Lower leg skin (tissue), 4 donors: ENCODE measurements at regions not wholly inside any gene's neighbourhood (a gene's known extent, or its start where the extent isn't known, plus 50 kb on each side); places are given as distances from the start of the nearest gene placed in this dataset.

Source experiments
- DNase-seq, 2 donors: peaks; one replicate each; pipeline ENCODE4 v3.0.0-alpha.2; 2019; ENCODE audit warnings: low spot score in 2 of 2
- H3K4me3 ChIP-seq: fragments of 200-600 bp; sonication (generic); 2 replicates; pipeline ENCODE4 v1.5.1; 2017; ENCODE audit warnings: mild to moderate bottlenecking, low read depth; ENCODE audit not compliant: poor library complexity, severe bottlenecking
- POLR2A ChIP-seq, 2 donors: fragments of 450-650 bp; IDR thresholded peaks; one replicate each; pipeline ENCODE4 v1.6.1; 2016 to 2017; ENCODE audit warnings: antibody characterized with exemption in 2 of 2, mild to moderate bottlenecking in 1 of 2, moderate library complexity in 1 of 2
- WGBS, 2 donors: methylation state at CpG; one replicate each; pipeline ENCODE4 v1.1.5; 2018; 5-methylcytosine and 5-hydroxymethylcytosine counted together
- intact Hi-C: fragments of 100-400 bp; cut with DNase I; formaldehyde crosslinking; loops from one replicate; pipeline ENCODE4 v1.15.0; 2023; ENCODE audit warnings: low total_unique reads
- TF ChIP-seq, protein P1 (sequence below), 3 donors: fragments of 450-650 bp; IDR thresholded peaks; one replicate each; pipeline ENCODE4 v1.5.1; 2016; ENCODE audit warnings: antibody characterized with exemption in 3 of 3, mild to moderate bottlenecking in 3 of 3, moderate library complexity in 2 of 3

- DNase-seq = no peak
- 80 to 86% methylated on average over 3 of the region's 3 CpGs for WGBS, 2 donors
- TF ChIP-seq, protein P1, sequence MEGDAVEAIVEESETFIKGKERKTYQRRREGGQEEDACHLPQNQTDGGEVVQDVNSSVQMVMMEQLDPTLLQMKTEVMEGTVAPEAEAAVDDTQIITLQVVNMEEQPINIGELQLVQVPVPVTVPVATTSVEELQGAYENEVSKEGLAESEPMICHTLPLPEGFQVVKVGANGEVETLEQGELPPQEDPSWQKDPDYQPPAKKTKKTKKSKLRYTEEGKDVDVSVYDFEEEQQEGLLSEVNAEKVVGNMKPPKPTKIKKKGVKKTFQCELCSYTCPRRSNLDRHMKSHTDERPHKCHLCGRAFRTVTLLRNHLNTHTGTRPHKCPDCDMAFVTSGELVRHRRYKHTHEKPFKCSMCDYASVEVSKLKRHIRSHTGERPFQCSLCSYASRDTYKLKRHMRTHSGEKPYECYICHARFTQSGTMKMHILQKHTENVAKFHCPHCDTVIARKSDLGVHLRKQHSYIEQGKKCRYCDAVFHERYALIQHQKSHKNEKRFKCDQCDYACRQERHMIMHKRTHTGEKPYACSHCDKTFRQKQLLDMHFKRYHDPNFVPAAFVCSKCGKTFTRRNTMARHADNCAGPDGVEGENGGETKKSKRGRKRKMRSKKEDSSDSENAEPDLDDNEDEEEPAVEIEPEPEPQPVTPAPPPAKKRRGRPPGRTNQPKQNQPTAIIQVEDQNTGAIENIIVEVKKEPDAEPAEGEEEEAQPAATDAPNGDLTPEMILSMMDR (IDR thresholded peaks at IDR 0.05) = no peak
- TF ChIP-seq POLR2A (IDR thresholded peaks at IDR 0.05) = no peak
- intact Hi-C loops = no loop called here
- H3K4me3 ChIP-seq = no peak overlapping the region
These were observed 2023.8 kb downstream of the LRRC4C start for GRCh38 chr11:39435641-39436040.

GRCh38 chr11:39434466-39434865 is 2025.0 kb downstream of the LRRC4C start:
- WGBS, 2 donors = 45 to 50% methylated on average over 1 of the region's 1 CpG
- no peak for DNase-seq
- no peak for TF ChIP-seq POLR2A (IDR thresholded peaks at IDR 0.05)
- TF ChIP-seq, protein P1 (IDR thresholded peaks at IDR 0.05) = no peak
- intact Hi-C loops = no loop called here
- H3K4me3 ChIP-seq = no peak overlapping the region

DNA sequence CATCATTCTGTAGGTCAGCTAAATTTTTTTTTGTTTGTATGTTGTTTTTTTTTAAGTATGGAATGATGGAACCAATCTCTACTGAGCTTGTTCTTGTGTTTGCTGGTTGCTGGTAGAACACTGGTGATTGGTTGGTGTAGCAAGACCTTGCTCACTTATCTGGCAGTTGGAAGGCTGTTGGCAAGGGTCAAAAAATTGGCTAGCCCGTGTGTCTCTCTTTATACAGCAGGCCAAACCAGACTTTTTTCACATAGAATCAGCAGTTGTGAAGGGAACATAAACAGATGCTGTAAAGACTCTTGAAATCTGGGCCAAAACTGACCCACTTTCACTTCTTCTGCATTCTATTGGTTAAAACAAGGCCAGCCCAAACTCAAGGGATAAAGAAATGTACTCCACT is 2026.5 kb downstream of the LRRC4C start:
- H3K4me3 ChIP-seq = no peak overlapping the region
- no peak for DNase-seq
- 16 to 22% methylated on average over 1 of the region's 1 CpG for WGBS, 2 donors
- TF ChIP-seq POLR2A (IDR thresholded peaks at IDR 0.05) = no peak
- TF ChIP-seq, protein P1 (IDR thresholded peaks at IDR 0.05) = no peak
- intact Hi-C loops = no loop called here

- TF ChIP-seq, protein P1 (IDR thresholded peaks at IDR 0.05) = no peak
- no peak for TF ChIP-seq POLR2A (IDR thresholded peaks at IDR 0.05)
- intact Hi-C loops = no loop called here
- 80 to 82% methylated on average over 2 of the region's 2 CpGs for WGBS, 2 donors
These were observed 2034.2 kb downstream of the LRRC4C start for GRCh38 chr11:39425226-39425625.

GRCh38 chr11:39412117-39412516 is 2047.3 kb downstream of the LRRC4C start:
- DNase-seq = no peak
- WGBS, 2 donors = 71 to 79% methylated on average over 1 of the region's 1 CpG
- intact Hi-C loops = no loop called here
- no peak overlapping the region for H3K4me3 ChIP-seq
- no peak for TF ChIP-seq POLR2A (IDR thresholded peaks at IDR 0.05)
- TF ChIP-seq, protein P1 (IDR thresholded peaks at IDR 0.05) = no peak

More at GRCh38 chr11:39425226-39425625, 2034.2 kb downstream of the LRRC4C start:
- H3K4me3 ChIP-seq = no peak overlapping the region
- no peak for DNase-seq

- DNase-seq = no peak
- H3K4me3 ChIP-seq = no peak overlapping the region
- TF ChIP-seq, protein P1 (IDR thresholded peaks at IDR 0.05) = no peak
- no peak for TF ChIP-seq POLR2A (IDR thresholded peaks at IDR 0.05)
- intact Hi-C loops = no loop called here
These were observed 2073.5 kb downstream of the LRRC4C start for GRCh38 chr11:39385911-39386310.
